COLO668 (cell line): ENCODE measurements at regions not wholly inside any gene's neighbourhood (a gene's known extent, or its start where the extent isn't known, plus 50 kb on each side); places are given as distances from the start of the nearest gene placed in this dataset.
"Not testable (repeated sequence)": the region's sequence is repeated elsewhere in the genome, so short reads cannot be mapped to it uniquely, and the experiment has no call there.

ENCODE experiments used
- DNase-seq: peaks from one replicate; lab custom pipeline; 2025; ENCODE audit not compliant: unreplicated experiment; lab: John Stamatoyannopoulos, UW

GRCh38 chr9:95587021-95587964, 70.5 kb upstream of the PTCH1 start:
- DNase-seq: no peak

GRCh38 chr9:95586326-95586725, 69.6 kb upstream of the PTCH1 start:
- no peak for DNase-seq

- no peak for DNase-seq
These were observed 69.1 kb upstream of the PTCH1 start for GRCh38 chr9:95585824-95586223.

- DNase-seq: no peak
These were observed 67.4 kb upstream of the PTCH1 start for GRCh38 chr9:95584176-95584575.

- no peak for DNase-seq
These were observed 65.1 kb upstream of the PTCH1 start for GRCh38 chr9:95581900-95582299.

- DNase-seq: no peak
These were observed 64.3 kb upstream of the PTCH1 start for GRCh38 chr9:95580812-95581761.

GRCh38 chr9:95574866-95575553, 58.2 kb upstream of the PTCH1 start:
- no peak for DNase-seq

GRCh38 chr9:95574176-95574575, 57.4 kb upstream of the PTCH1 start:
- DNase-seq: peak; percentile 49

- no peak for DNase-seq
These were observed 56.7 kb upstream of the PTCH1 start for GRCh38 chr9:95573463-95573862.

- DNase-seq: no peak
These were observed 55.8 kb upstream of the PTCH1 start for GRCh38 chr9:95572381-95573151.

GRCh38 chr9:95570646-95571045, 53.9 kb upstream of the PTCH1 start:
- DNase-seq: no peak

GRCh38 chr9:95570150-95570549, 53.4 kb upstream of the PTCH1 start:
- DNase-seq: no peak

- DNase-seq: not testable (repeated sequence)
These were observed 52.0 kb upstream of the PTCH1 start for GRCh38 chr9:95568735-95569134.
